Smooth muscle cell (in vitro differentiated cells): ENCODE measurements at regions not wholly inside any gene's neighbourhood (a gene's known extent, or its start where the extent isn't known, plus 50 kb on each side); places are given as distances from the start of the nearest gene placed in this dataset.

Experiments
- DNase-seq: peaks from one replicate; lab custom pipeline; 2025; ENCODE audit not compliant: unreplicated experiment; lab: John Stamatoyannopoulos, UW
- H2AFZ ChIP-seq: fragments of 200-600 bp; sonication (generic); 2 replicates; pipeline ENCODE4 v1.6.0; 2016; ENCODE audit warnings: antibody characterized with exemption, low read depth, mild to moderate bottlenecking
- H3F3A ChIP-seq: fragments of 200-600 bp; sonication (generic); 2 replicates; pipeline ENCODE4 v1.6.0; 2017; ENCODE audit warnings: antibody characterized with exemption, low read depth
- H3K27ac ChIP-seq: fragments of 200-600 bp; sonication (generic); 2 replicates; pipeline ENCODE4 v1.5.1; 2016; ENCODE audit warnings: low read depth, mild to moderate bottlenecking
- H3K27me3 ChIP-seq: fragments of 200-600 bp; sonication (generic); 2 replicates; pipeline ENCODE4 v1.6.1; 2016; ENCODE audit warnings: low read depth, mild to moderate bottlenecking
- H3K36me3 ChIP-seq: fragments of 200-600 bp; sonication (generic); 2 replicates; pipeline ENCODE4 v1.5.1; 2016; ENCODE audit warnings: low read depth
- H3K4me1 ChIP-seq: fragments of 200-600 bp; sonication (generic); 2 replicates; pipeline ENCODE4 v1.5.1; 2016; ENCODE audit warnings: low read depth
- H3K4me2 ChIP-seq: fragments of 200-600 bp; sonication (generic); 2 replicates; pipeline ENCODE4 v1.6.0; 2016; ENCODE audit warnings: mild to moderate bottlenecking
- H3K4me3 ChIP-seq: fragments of 200-600 bp; sonication (generic); 2 replicates; pipeline ENCODE4 v1.5.1; 2016; ENCODE audit warnings: mild to moderate bottlenecking
- H3K79me2 ChIP-seq: fragments of 200-600 bp; sonication (generic); 2 replicates; pipeline ENCODE4 v1.6.0; 2016; ENCODE audit warnings: low read depth, mild to moderate bottlenecking
- H3K9ac ChIP-seq: fragments of 200-600 bp; sonication (generic); 2 replicates; pipeline ENCODE4 v1.6.0; 2016; ENCODE audit warnings: low read depth
- H3K9me3 ChIP-seq: fragments of 200-600 bp; sonication (generic); replicated peaks from 2 replicates; pipeline ENCODE4 v1.5.1; 2016; ENCODE audit warnings: low read depth
- H4K20me1 ChIP-seq: fragments of 200-600 bp; sonication (generic); 2 replicates; pipeline ENCODE4 v1.6.0; 2016; ENCODE audit warnings: low read depth
- WGBS: methylation state at CpG from one replicate; pipeline ENCODE4 v1.1.7; 2016; ENCODE audit warnings: low lambda C conversion rate; 5-methylcytosine and 5-hydroxymethylcytosine counted together
- TF ChIP-seq, protein P1 (sequence below): fragments of 200-600 bp; sonication (generic); IDR thresholded peaks from 2 replicates; pipeline ENCODE4 v1.5.1; 2017; ENCODE audit warnings: borderline replicate concordance, mild to moderate bottlenecking, antibody characterized with exemption; ENCODE audit not compliant: insufficient read depth, poor library complexity, severe bottlenecking

DNA sequence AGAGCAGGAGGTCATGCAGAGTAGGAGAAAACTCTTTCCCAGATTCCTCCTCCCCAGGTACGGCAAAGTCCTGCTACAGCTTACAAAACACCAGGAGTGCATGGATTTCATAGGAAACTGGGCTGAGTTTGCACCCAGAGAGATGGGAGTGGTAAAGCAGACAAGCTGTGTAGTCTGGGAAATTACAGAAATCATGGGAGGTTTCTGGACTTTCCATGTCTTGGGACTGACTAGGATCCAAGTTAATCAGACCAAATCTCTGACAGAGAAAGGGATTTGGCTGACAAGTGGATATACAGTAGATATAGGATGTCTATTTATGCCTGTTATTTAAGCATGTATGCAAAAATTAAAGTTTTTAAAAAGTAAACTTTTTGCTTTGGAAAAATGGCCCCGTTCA, 205.4 kb upstream of the ACVR2A start:
- H3F3A ChIP-seq, result peaks cover 3% of the 10 kb centered on the region
- no peaks in the 10 kb centered on the region for H3K79me2 ChIP-seq
- H4K20me1 ChIP-seq, result no peaks in the 10 kb centered on the region
- no peaks in the 10 kb centered on the region for H3K36me3 ChIP-seq
- H3K4me2 ChIP-seq, result no peak overlapping the region
- H3K4me1 ChIP-seq, result peaks cover 10% of the 10 kb centered on the region
- H3K9ac ChIP-seq, result no peak overlapping the region
- WGBS, result 95% methylated on average over 2 of the region's 2 CpGs
- TF ChIP-seq, protein P1, sequence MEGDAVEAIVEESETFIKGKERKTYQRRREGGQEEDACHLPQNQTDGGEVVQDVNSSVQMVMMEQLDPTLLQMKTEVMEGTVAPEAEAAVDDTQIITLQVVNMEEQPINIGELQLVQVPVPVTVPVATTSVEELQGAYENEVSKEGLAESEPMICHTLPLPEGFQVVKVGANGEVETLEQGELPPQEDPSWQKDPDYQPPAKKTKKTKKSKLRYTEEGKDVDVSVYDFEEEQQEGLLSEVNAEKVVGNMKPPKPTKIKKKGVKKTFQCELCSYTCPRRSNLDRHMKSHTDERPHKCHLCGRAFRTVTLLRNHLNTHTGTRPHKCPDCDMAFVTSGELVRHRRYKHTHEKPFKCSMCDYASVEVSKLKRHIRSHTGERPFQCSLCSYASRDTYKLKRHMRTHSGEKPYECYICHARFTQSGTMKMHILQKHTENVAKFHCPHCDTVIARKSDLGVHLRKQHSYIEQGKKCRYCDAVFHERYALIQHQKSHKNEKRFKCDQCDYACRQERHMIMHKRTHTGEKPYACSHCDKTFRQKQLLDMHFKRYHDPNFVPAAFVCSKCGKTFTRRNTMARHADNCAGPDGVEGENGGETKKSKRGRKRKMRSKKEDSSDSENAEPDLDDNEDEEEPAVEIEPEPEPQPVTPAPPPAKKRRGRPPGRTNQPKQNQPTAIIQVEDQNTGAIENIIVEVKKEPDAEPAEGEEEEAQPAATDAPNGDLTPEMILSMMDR, result no peak
- H3K9me3 ChIP-seq, result no peaks in the 10 kb centered on the region
- H2AFZ ChIP-seq, result no peak overlapping the region
- H3K4me3 ChIP-seq, result no peak overlapping the region
- H3K27ac ChIP-seq, result no peak overlapping the region
- no peak for DNase-seq
- no peaks in the 10 kb centered on the region for H3K27me3 ChIP-seq

DNA sequence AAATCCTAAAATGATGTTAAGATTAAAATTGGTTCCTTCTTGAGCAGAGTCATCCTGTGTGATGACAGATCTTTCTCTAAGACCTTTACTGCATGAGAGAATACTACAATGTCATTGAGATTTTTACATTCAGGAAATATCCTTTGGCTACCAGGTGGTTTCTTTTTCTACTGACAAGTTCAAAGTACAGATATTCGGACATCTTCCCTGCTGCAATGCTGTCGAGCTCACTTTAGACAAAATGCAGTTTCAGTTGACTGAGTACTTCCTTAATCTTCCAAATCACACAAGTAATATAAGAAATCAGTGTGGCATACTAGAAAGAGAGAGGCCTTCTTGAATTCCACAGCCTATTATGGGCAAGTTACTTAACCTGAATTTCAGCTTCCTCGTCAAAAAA, 207.9 kb upstream of the ACVR2A start:
- TF ChIP-seq, protein P1, result no peak
- Histone ChIP-seq H3K9me3 (no peaks in the 10 kb centered on the region), H3K4me1 (peaks cover 7% of the 10 kb centered on the region), H3K4me2 (peak overlapping the region; percentile 78), H2AFZ (no peak overlapping the region), H3F3A (peaks cover 3% of the 10 kb centered on the region), H3K27ac (peak overlapping the region; percentile 86), H4K20me1 (no peaks in the 10 kb centered on the region), H3K9ac (no peak overlapping the region), H3K27me3 (no peaks in the 10 kb centered on the region), H3K79me2 (no peaks in the 10 kb centered on the region), H3K4me3 (no peak overlapping the region), H3K36me3 (no peaks in the 10 kb centered on the region)
- no peak for DNase-seq
- 56% methylated on average over 3 of the region's 3 CpGs for WGBS

DNA sequence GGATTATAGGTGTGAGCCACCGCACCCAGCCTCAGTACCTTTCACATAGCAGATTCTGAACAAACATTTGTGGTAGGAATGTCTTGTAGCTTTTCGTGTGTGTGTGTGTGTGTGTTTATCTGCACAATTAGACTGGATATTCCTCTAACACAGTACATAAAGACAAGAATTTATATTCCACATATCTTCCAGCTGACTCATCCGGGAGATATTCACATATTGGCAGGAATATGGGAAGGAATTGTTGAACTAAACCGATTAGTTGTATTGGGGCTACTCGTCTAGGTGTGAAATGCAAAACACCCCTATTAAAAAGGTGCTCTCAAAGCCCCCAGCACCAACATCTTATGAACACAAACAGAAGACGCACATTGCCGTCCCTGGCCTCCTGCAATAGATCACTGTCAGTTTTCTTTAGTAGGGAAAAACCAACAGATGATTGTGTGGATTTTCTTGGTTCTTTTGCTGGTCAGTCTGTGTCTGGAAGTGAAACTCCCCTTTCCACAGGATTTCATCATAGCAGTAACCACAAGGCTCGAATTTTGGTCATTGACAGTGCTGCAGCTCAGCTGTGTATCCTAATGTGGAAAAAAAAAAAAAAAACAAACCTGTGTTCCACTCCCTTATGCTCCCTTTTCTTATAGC, 208.5 kb upstream of the ACVR2A start:
- H3K27ac ChIP-seq, result peak overlapping the region; percentile 86
- peak overlapping the region; percentile 78 for H3K4me2 ChIP-seq
- no peaks in the 10 kb centered on the region for H3K79me2 ChIP-seq
- H3K27me3 ChIP-seq, result no peaks in the 10 kb centered on the region
- WGBS, result 21% methylated on average over 8 of the region's 8 CpGs
- no peak overlapping the region for H3K9ac ChIP-seq
- no peaks in the 10 kb centered on the region for H3K9me3 ChIP-seq
- no peak for DNase-seq
- H4K20me1 ChIP-seq, result no peaks in the 10 kb centered on the region
- peak overlapping the region; percentile 8 for H3K4me3 ChIP-seq
- H2AFZ ChIP-seq, result no peak overlapping the region
- TF ChIP-seq, protein P1, result no peak
- peaks cover 7% of the 10 kb centered on the region for H3K4me1 ChIP-seq
- peaks cover 3% of the 10 kb centered on the region for H3F3A ChIP-seq
- H3K36me3 ChIP-seq, result no peaks in the 10 kb centered on the region

DNA sequence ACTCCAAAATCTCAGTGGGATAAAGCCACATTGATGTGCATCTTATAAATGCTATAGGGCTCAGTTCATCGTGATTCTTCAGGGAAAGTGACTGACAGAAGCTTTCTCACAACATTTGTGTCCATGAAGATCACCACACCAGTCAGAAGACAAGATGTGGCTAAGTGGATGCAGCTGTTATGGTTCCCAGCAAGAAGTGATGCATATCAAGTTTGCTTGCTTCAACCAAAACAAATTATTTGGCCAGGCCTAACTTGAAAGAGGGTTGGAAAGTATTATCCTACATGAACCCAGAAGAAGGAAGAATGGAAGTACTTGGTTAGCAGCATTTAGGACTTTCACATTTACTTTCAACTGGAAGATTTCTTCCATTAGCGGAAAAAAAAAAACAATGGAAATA, 210.0 kb upstream of the ACVR2A start:
- Histone ChIP-seq H3K9ac (no peak overlapping the region), H3K9me3 (no peaks in the 10 kb centered on the region), H3K4me3 (no peak overlapping the region), H3K4me1 (peaks cover 7% of the 10 kb centered on the region), H3F3A (peaks cover 3% of the 10 kb centered on the region), H2AFZ (no peak overlapping the region), H3K27ac (no peak overlapping the region), H3K79me2 (no peaks in the 10 kb centered on the region), H3K27me3 (no peaks in the 10 kb centered on the region), H3K4me2 (no peak overlapping the region), H3K36me3 (no peaks in the 10 kb centered on the region), H4K20me1 (no peaks in the 10 kb centered on the region)
- DNase-seq, result no peak
- TF ChIP-seq, protein P1, result no peak
- 91% methylated on average over 2 of the region's 2 CpGs for WGBS
